ENCODE measurements at regions not wholly inside any gene's neighbourhood (a gene's known extent, or its start where the extent isn't known, plus 50 kb on each side); places are given as distances from the start of the nearest gene placed in this dataset.
"Not testable (repeated sequence)": the region's sequence is repeated elsewhere in the genome, so short reads cannot be mapped to it uniquely, and the experiment has no call there.

- in situ Hi-C loops (cut with HindIII; ENCODE audit: low pct_unique_long_range_greater_than_20kb, low sequenced_read_pairs): no loop called here
- DNase-seq (ENCODE audit: low read depth, low spot score): no peak
These were observed 309.3 kb downstream of the SV2B start for GRCh38 chr15:91409387-91409786.

- DNase-seq (ENCODE audit: low read depth, low spot score): no peak
- in situ Hi-C loops (cut with HindIII; ENCODE audit: low pct_unique_long_range_greater_than_20kb, low sequenced_read_pairs): no loop called here
These were observed 311.5 kb downstream of the SV2B start for GRCh38 chr15:91411586-91411985.

- in situ Hi-C loops (cut with HindIII; ENCODE audit: low pct_unique_long_range_greater_than_20kb, low sequenced_read_pairs): no loop called here
These were observed 312.3 kb downstream of the SV2B start for GRCh38 chr15:91412138-91412928.

DNA sequence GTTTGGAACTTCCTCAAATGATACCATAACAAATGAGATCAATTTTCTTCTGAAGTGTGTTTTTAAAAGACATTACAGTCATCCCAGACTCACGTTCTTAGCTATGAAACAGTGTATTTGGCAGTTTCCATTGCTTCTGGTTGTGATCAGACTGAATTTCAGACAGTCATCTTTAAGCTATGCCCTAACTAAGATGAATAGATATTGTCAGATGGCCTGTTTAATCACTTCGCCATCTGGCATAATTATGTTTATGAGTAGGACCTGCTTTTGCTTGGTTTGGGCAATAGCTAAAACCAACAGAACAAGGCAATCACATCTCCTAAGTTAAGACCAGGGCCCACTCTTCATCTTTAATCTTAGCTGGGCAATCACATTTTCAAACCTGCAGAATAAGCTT is 313.1 kb downstream of the SV2B start:
- no peak for DNase-seq (ENCODE audit: low read depth, low spot score)
- in situ Hi-C loops (cut with HindIII; ENCODE audit: low pct_unique_long_range_greater_than_20kb, low sequenced_read_pairs): no loop called here

More at GRCh38 chr15:91412138-91412928, 312.3 kb downstream of the SV2B start:
- DNase-seq (ENCODE audit: low read depth, low spot score): no peak

DNA sequence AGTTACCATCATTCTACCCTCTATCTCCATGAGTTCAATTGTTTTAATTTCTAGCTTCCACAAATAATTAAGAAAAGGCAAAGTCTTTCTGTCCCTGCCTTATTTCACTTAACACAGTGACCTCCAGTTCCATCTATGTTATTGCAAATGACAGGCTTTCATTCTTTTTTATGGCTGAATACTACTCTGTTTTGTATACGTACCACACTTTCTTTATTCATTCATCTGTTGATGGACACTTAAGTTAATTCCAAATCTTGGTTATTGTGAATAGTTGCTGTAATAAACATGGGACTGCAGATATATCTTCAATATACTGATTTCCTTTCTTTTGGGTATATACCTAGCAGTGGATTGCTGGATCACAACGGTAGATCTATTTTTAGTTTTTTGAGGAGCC is 314.1 kb downstream of the SV2B start:
- in situ Hi-C loops (cut with HindIII; ENCODE audit: low pct_unique_long_range_greater_than_20kb, low sequenced_read_pairs): no loop called here
- no peak for DNase-seq (ENCODE audit: low read depth, low spot score)

GRCh38 chr15:91415258-91415657 is 315.2 kb downstream of the SV2B start:
- in situ Hi-C loops (cut with HindIII; ENCODE audit: low pct_unique_long_range_greater_than_20kb, low sequenced_read_pairs): not testable (repeated sequence)

GRCh38 chr15:91420689-91421088 is 320.6 kb downstream of the SV2B start:
- no peak for DNase-seq (ENCODE audit: low read depth, low spot score)
- in situ Hi-C loops (cut with HindIII; ENCODE audit: low pct_unique_long_range_greater_than_20kb, low sequenced_read_pairs): no loop called here

More at GRCh38 chr15:91415258-91415657, 315.2 kb downstream of the SV2B start:
- not testable (repeated sequence) for DNase-seq (ENCODE audit: low read depth, low spot score)

DNA sequence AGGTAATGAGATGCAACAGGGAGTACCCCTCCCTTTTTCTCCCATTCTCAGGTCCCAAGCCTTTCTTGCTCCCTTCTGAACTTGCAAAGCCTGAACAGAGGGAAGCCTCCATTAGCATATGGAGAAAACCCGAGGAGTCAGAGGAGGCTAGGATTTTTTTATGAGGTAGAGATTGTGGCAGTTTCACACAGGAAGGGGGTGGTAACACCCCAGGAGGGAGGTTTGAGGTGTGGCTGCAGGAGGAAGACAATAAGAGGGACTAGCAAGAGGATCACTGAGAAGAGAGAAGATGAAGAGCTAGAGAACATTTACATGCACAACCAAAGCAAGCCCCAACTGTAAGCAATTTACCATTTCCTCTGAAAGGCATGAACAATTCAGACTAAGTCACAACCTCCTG is 322.7 kb downstream of the SV2B start:
- in situ Hi-C loops (cut with HindIII; ENCODE audit: low pct_unique_long_range_greater_than_20kb, low sequenced_read_pairs): no loop called here
- no peak for DNase-seq (ENCODE audit: low read depth, low spot score)

DNA sequence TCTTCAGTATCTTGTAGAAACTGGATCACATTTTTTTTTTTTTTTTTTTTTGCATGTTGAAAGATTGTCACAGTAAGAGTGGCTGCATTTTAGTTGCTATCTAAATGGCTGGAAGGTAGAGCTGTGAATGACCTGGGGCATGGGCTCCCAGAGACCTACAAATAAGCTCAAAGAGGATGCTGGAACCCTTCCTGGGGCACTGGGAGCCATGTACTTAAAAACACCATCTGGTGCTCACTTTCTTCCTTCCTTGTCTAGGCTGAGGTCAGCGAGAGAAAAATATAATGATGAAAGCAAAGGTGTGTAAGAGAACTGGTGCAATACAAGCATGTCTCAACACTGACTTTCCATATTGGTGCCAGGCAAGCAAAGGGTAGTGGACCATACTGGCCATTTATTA is 323.9 kb downstream of the SV2B start:
- in situ Hi-C loops (cut with HindIII; ENCODE audit: low pct_unique_long_range_greater_than_20kb, low sequenced_read_pairs): no loop called here
- DNase-seq (ENCODE audit: low read depth, low spot score): no peak

DNA sequence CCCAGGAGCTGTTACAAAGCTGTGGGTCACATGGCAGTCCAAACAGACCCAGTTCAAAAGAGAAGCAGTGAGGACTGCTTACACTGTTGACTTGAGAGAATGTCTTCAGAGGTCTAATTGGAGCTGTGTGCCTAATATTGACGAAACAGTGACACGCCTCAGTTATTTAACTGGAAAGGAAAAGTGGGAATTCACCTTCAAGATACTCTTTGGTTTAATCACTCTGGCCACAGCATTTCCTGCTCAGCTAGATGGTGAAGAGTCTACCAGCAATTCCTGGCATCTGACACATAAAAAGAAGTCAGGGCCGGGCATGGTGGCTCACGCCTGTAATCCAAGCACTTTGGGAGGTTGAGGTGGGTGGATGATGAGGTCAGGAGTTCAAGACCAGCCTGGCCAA is 326.4 kb downstream of the SV2B start:
- no peak for DNase-seq (ENCODE audit: low read depth, low spot score)
- in situ Hi-C loops (cut with HindIII; ENCODE audit: low pct_unique_long_range_greater_than_20kb, low sequenced_read_pairs): no loop called here

DNA sequence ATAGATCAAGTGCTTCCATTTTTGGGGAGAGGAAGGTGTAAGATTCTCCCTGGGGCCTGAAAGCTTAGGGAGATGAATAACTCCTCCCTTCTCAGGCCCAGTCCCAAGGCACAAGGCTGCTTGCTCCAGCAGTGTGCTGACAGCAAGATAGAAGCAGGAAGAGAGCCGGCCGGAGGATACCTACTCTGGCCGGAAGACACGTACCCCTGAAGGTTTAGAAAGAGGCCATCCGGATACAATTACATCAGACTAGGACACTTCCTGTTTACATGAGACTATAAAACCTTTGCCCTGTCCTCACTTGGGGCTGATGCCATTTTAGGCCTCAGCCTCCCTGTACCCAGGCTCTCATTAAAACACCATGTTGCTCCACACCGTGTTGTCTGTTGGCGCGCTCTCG is 329.9 kb downstream of the SV2B start:
- in situ Hi-C loops (cut with HindIII; ENCODE audit: low pct_unique_long_range_greater_than_20kb, low sequenced_read_pairs): no loop called here
- DNase-seq (ENCODE audit: low read depth, low spot score): no peak

- in situ Hi-C loops (cut with HindIII; ENCODE audit: low pct_unique_long_range_greater_than_20kb, low sequenced_read_pairs): no loop called here
- no peak for DNase-seq (ENCODE audit: low read depth, low spot score)
These were observed 331.1 kb downstream of the SV2B start for GRCh38 chr15:91431041-91431715.

DNA sequence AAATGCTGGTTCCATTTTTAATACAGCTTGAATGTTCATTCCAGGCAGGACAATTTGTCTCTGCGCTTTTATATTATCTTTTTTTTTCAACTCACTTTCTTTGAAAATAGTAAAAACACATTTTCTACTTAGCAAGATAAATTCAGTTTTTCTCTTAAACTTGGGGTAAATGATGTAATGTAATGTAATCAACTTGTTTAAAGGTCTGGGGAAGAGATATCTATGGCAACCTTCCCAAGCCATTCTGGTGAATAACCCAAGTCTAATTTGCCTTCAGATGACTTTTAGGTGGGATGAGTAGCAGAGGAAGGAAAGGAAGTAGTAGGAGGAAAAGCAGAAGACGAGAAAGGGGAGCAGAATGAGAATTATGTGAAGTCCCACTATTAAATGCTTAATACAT is 335.1 kb downstream of the SV2B start:
- DNase-seq (ENCODE audit: low read depth, low spot score): no peak
- in situ Hi-C loops (cut with HindIII; ENCODE audit: low pct_unique_long_range_greater_than_20kb, low sequenced_read_pairs): no loop called here

DNA sequence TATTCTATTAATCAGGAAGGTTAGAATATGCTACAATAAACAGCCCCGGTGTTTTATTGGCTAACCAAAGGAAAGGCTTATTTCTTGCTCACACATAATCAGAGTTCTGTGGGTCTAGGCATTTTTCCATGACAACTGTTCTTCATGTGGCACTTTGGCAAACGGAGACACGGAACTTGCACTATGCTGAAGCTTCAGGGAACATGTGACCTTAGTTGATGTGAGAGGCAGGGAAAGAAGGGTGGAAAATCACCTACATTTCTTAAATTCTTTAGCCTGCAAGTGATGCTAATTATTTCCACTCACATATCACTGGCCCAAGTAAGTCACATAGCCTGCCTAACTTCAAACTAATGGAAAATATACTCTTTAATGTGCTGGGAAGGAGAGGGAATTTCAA is 344.6 kb downstream of the SV2B start:
- in situ Hi-C loops (cut with HindIII; ENCODE audit: low pct_unique_long_range_greater_than_20kb, low sequenced_read_pairs): no loop called here
- no peak for DNase-seq (ENCODE audit: low read depth, low spot score)

DNA sequence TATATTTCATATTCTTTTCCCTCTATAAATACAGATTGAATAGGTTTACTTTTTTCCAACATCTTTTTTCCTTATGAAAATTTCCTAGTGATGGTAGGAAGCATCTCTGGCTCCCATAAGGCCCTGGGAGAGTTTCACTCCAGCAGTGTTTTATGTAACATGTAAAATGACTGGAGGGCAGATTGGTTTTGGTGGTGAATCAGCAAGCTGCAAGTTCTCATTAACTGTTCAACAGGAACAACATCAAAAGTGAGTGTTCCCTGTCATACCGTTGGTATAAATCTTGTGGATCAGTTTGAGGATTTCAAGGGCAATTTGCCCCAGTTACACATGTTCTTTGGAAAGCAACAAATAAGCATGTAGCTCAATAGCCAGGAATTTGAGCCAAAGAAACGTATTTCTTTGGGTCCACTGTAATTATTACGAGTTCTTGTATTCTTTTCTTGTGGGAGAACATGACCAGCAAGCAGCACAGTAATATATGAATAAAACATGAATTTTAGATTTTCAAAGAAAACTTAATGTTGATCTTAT is 345.7 kb downstream of the SV2B start:
- no peak for DNase-seq (ENCODE audit: low read depth, low spot score)
- in situ Hi-C loops (cut with HindIII; ENCODE audit: low pct_unique_long_range_greater_than_20kb, low sequenced_read_pairs): no loop called here

DNA sequence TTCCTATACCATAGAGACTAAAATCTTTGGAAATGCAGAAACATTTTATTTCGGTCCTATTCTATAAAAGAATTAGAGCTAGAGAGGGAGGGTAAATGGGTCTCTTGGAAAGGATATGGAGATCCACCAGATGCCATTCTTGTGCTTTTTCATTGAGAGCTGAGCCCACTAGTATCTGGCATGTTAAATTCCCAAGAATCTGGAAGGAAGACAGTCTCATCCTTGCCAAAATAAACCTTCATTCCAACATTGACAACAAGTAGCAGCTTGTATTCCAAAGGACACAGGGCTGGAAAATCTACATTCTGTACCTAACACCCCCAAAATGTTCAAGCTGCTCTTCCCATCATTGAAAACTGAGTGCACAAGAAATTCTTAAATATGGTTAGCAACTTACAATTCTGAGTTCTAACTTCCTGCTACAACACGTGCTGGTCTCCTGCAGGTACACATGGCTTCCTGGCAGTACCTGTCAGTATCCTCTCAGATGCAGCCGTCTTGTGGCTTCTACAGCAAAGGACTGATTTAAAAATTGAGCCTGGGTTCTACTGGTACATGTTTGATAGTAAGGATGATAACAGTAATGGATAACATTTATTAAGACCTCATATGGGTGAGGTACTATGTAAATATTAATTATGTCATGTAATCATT is 348.1 kb downstream of the SV2B start:
- in situ Hi-C loops (cut with HindIII; ENCODE audit: low pct_unique_long_range_greater_than_20kb, low sequenced_read_pairs): no loop called here
- no peak for DNase-seq (ENCODE audit: low read depth, low spot score)

DNA sequence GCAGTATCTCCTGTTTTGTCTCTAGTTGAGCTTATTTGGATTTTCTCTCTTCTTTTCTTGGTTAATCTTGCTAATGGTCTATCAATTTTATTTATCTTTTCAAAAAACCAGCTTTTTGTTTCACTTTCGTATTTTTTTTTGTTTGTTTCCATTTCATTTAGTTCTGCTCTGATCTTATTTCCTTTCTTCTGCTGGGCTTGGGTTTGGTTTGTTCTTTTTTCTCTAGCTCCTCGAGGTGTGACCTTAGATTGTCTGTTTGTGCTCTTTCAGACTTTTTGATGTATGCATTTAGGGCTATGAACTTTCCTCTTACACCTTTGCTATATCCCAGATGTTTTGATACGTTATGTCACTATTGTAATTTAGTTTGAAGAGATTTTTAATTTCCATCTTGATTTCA is 353.3 kb downstream of the SV2B start:
- DNase-seq (ENCODE audit: low read depth, low spot score); in situ Hi-C loops (cut with HindIII; ENCODE audit: low pct_unique_long_range_greater_than_20kb, low sequenced_read_pairs): not testable (repeated sequence)

DNA sequence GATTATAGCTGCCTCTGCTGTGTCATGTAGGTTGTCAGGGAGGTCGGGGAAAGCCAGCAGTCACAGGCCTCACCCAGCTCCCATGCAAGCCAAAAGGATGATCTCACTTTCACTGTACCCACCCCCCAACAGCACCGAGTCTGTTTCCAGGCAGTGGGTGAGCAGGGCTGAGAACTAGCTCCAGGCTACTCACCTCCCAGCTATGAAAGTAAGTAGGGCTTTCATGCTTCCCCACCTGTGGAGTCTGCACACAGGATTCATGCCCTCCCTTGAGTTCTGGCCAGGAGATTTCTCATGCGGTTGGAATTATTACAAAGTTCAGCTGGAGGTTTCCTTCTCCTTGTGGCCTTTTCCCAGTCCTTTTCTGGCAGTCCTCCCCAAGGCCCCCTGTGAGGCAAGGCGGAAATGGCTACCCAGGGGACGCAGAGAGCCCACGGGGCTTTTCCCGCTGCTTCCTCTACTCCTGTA is 356.2 kb downstream of the SV2B start:
- DNase-seq (ENCODE audit: low read depth, low spot score): no peak
- in situ Hi-C loops (cut with HindIII; ENCODE audit: low pct_unique_long_range_greater_than_20kb, low sequenced_read_pairs): no loop called here
